GM12878 (cell line): ENCODE measurements at regions not wholly inside any gene's neighbourhood (a gene's known extent, or its start where the extent isn't known, plus 50 kb on each side); places are given as distances from the start of the nearest gene placed in this dataset.

Experiments
- ATAC-seq: fragments of 200-7000 bp; cut with Tn5 transposase; 3 replicates; pipeline ENCODE4 v1.9.1; 2020; ENCODE audit warnings: mild to moderate bottlenecking, moderate library complexity
- BruUV-seq: library from RNA; stranded (reverse); fragments of 400-500 nt; replicated peaks from 2 replicates; lab custom pipeline; 2021; lab: Mats Ljungman, UMichigan
- CTCF ChIA-PET: fragments of 300-600 bp; sonication (Branson Sonifier 250); formaldehyde crosslinking; extraction: SDS; loops from one replicate; lab custom pipeline; 2021; ENCODE audit warnings: inconsistent platforms; lab: Yijun Ruan, JAX
- POLR2A ChIA-PET: fragments of 350-600 bp; formaldehyde crosslinking; extraction: SDS; loops from one replicate; lab custom pipeline; 2021; ENCODE audit warnings: inconsistent platforms; lab: Charles Lee
- RAD21 ChIA-PET: fragments of 300-600 bp; sonication (Branson Sonifier 250); formaldehyde crosslinking; loops from one replicate; lab custom pipeline; 2023; ENCODE audit warnings: antibody characterized with exemption; ENCODE audit not compliant: unreplicated experiment; lab: Charles Lee
- SMC1A ChIA-PET: fragments of 300-600 bp; sonication (Branson Sonifier 250); formaldehyde crosslinking; loops from one replicate; lab custom pipeline; 2023; ENCODE audit not compliant: unreplicated experiment, uncharacterized antibody; lab: Charles Lee
- DNase-seq: peaks from one replicate; pipeline ENCODE4 v3.0.0-alpha.2; 2011; ENCODE audit warnings: low read depth, low spot score
- FAIRE-seq: peaks from 3 replicates; lab custom pipeline; 2011; peaks lifted over from hg19 to GRCh38; lab: Jason Lieb, UNC
- H2AFZ ChIP-seq: 2 replicates; pipeline ENCODE4 v1.6.0; 2011; ENCODE audit warnings: low read depth, low read length, control low read depth; ENCODE audit not compliant: control insufficient read depth
- H3K27ac ChIP-seq: 2 replicates; pipeline ENCODE4 v1.5.1; 2011; ENCODE audit warnings: control low read depth; ENCODE audit not compliant: control insufficient read depth, insufficient read depth
- H3K27me3 ChIP-seq, 2 experiments: replicated peaks in 1 of 2; 2 replicates each; pipeline versions ENCODE4 v1.6.0 to v1.6.1; 2011; ENCODE audit warnings: low read length in 1 of 2; ENCODE audit not compliant: control insufficient read depth in 2 of 2, insufficient read depth in 2 of 2
- H3K36me3 ChIP-seq, 2 experiments: 2 replicates each; pipeline ENCODE4 v1.5.1; 2011; ENCODE audit warnings: low read length in 1 of 2; ENCODE audit not compliant: control insufficient read depth in 2 of 2, insufficient read depth in 2 of 2
- H3K4me1 ChIP-seq: 2 replicates; pipeline ENCODE4 v1.6.1; 2011; ENCODE audit warnings: mild to moderate bottlenecking, low read length, moderate library complexity, mixed read lengths; ENCODE audit not compliant: control insufficient read depth, insufficient read depth
- H3K4me2 ChIP-seq: 2 replicates; pipeline ENCODE4 v1.6.0; 2011; ENCODE audit warnings: control low read depth; ENCODE audit not compliant: control insufficient read depth, insufficient read depth
- H3K4me3 ChIP-seq: fragments of 200-600 bp; sonication (generic); 2 replicates; pipeline ENCODE4 v1.5.1; 2016
- H3K79me2 ChIP-seq: 2 replicates; pipeline ENCODE4 v1.6.0; 2011; ENCODE audit warnings: low read length; ENCODE audit not compliant: control insufficient read depth, insufficient read depth
- H3K9ac ChIP-seq: 2 replicates; pipeline ENCODE4 v1.8.0; 2011; ENCODE audit warnings: low read length, control low read depth, mixed read lengths; ENCODE audit not compliant: control insufficient read depth, insufficient read depth
- H3K9me3 ChIP-seq: replicated peaks from 3 replicates; pipeline ENCODE4 v1.5.1; 2011; ENCODE audit warnings: mild to moderate bottlenecking, low read length; ENCODE audit not compliant: control insufficient read depth, insufficient read depth
- H4K20me1 ChIP-seq: 2 replicates; pipeline ENCODE4 v1.6.0; 2011; ENCODE audit not compliant: control insufficient read depth, insufficient read depth
- BCL11A ChIP-seq: IDR thresholded peaks from 2 replicates; pipeline ENCODE4 v1.6.1; 2011; ENCODE audit warnings: low read depth, low read length
- EP300 ChIP-seq, 2 experiments: fragments of 150-350 bp in 1 of 2; IDR thresholded peaks; 2 replicates each; pipeline ENCODE4 v1.6.1; 2011 to 2012; ENCODE audit warnings: low read depth in 2 of 2, low read length in 2 of 2, borderline replicate concordance in 1 of 2, improper control_type of control experiment in 1 of 2, inconsistent platforms in 1 of 2; ENCODE audit not compliant: control insufficient read depth in 1 of 2
- HDAC6 ChIP-seq: fragments of 200-600 bp; sonication (generic); IDR thresholded peaks from one replicate; pipeline ENCODE4 v1.8.0; 2017; ENCODE audit warnings: antibody characterized with exemption; ENCODE audit not compliant: unreplicated experiment
- JUNB ChIP-seq: IDR thresholded peaks from 2 replicates; pipeline ENCODE4 v1.6.1; 2016; ENCODE audit warnings: antibody characterized with exemption, mild to moderate bottlenecking
- KAT2A ChIP-seq: conservative IDR thresholded peaks from 2 replicates; pipeline ENCODE4 v1.6.1; 2011; ENCODE audit warnings: low read depth, low read length; ENCODE audit not compliant: control insufficient read depth
- MEF2A ChIP-seq: IDR thresholded peaks from 2 replicates; pipeline ENCODE4 v1.6.1; 2011; ENCODE audit warnings: low read depth, mild to moderate bottlenecking, low read length, moderate library complexity; ENCODE audit not compliant: insufficient read depth
- NFYB ChIP-seq: IDR thresholded peaks from 2 replicates; pipeline ENCODE4 v1.6.1; 2011; ENCODE audit warnings: low read depth, mild to moderate bottlenecking, low read length, improper control_type of control experiment, moderate library complexity; ENCODE audit not compliant: insufficient read depth
- PML ChIP-seq: IDR thresholded peaks from 2 replicates; pipeline ENCODE4 v1.6.1; 2012; ENCODE audit warnings: low read length, inconsistent platforms
- SIN3A ChIP-seq: IDR thresholded peaks from 2 replicates; pipeline ENCODE4 v1.6.1; 2012; ENCODE audit warnings: low read depth, low read length, improper control_type of control experiment
- ZNF24 ChIP-seq: fragments of 450-650 bp; IDR thresholded peaks from 2 replicates; pipeline ENCODE4 v1.6.1; 2017; ENCODE audit warnings: antibody characterized with exemption, mild to moderate bottlenecking
- whole genome bisulfite sequencing: methylation state at CpG from one replicate; pipeline ENCODE4 v1.1.6; 2016; ENCODE audit warnings: low lambda C conversion rate; ENCODE audit not compliant: insufficient replicate concordance, insufficient coverage; ENCODE audit errors: missing lambda C conversion rate; 5-methylcytosine and 5-hydroxymethylcytosine counted together
- in situ Hi-C: fragments of 300-500 bp; cut with MboI; formaldehyde crosslinking; loops from 9 replicates; pipeline ENCODE4 v1.14.3; 2018; ENCODE audit warnings: mixed read lengths
- intact Hi-C: fragments of 100-400 bp; cut with micrococcal nuclease; formaldehyde crosslinking; loops from one replicate; pipeline ENCODE4 v1.14.2; 2022; ENCODE audit not compliant: unreplicated experiment
- TF ChIP-seq, protein P1 (sequence below): fragments of 450-650 bp; IDR thresholded peaks from 2 replicates; pipeline ENCODE4 v1.6.1; 2017; ENCODE audit warnings: mild to moderate bottlenecking
- TF ChIP-seq, protein P2 (sequence below): fragments of 450-650 bp; IDR thresholded peaks from 2 replicates; pipeline ENCODE4 v1.6.1; 2018; ENCODE audit warnings: mild to moderate bottlenecking, low read depth, moderate library complexity; ENCODE audit not compliant: partially characterized antibody

DNA sequence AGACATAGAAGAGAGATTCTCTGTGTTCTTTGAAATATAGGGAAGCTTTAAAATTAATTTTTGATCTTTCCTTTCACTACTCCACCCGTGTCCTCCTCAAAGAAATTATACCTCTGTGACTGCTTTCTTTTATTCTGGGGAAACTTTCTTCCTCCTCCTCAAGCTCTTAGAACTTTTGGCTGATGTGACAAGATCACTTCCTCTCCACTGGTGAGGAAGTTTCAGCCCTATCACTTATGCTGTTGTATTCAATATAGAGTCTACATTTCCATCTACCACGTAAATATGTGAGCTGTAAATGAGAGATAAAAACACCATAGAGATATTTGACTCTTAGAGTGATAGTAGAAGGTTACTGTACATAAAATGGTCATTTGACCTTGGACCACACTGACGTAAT, 141.9 kb upstream of the SASH1 start:
- no peaks in the 10 kb centered on the region for H3K4me1 ChIP-seq
- no peak overlapping the region for H3K4me3 ChIP-seq
- in situ Hi-C loops = no loop called here
- CTCF ChIA-PET = interaction anchor here (1.2 to 1.5 kb wide), 2 partner anchors 20 to 24 kb away, joined by 4 read pairs; no protein-coding TSS in a partner anchor
- no peaks in the 10 kb centered on the region for H4K20me1 ChIP-seq
- POLR2A ChIA-PET = no interaction called here
- intact Hi-C loops = no loop called here
- no peak overlapping the region for H3K9ac ChIP-seq
- no peaks in the 10 kb centered on the region; a peak in 1 of 4 replicates for H3K27me3 ChIP-seq
- SMC1A ChIA-PET = interaction anchor here (0.5 to 0.8 kb wide), 2 partner anchors 13 to 285 kb away, joined by 3 read pairs; no protein-coding TSS in a partner anchor
- FAIRE-seq (no peak), DNase-seq (no peak), ATAC-seq (no peak)
- BruUV-seq = no TSS peak
- peaks cover 2% of the 10 kb centered on the region; the same call in 1 of the 3 replicates for H3K9me3 ChIP-seq
- RAD21 ChIA-PET = no interaction called here
- no peaks in the 10 kb centered on the region for H3K79me2 ChIP-seq
- no peaks in the 10 kb centered on the region for H3K36me3 ChIP-seq
- H2AFZ ChIP-seq = no peak overlapping the region
- H3K27ac ChIP-seq = no peak overlapping the region
- TF ChIP-seq BCL11A = no peak
- TF ChIP-seq EP300 (IDR thresholded peaks at IDR 0.05; ENCODE audit: borderline replicate concordance in 1 of 2, control insufficient read depth in 1 of 2, low read depth in 2 of 2, low read length in 2 of 2) = no peak
- no peak overlapping the region for H3K4me2 ChIP-seq
- 17% methylated on average over 3 of the region's 3 CpGs for WGBS

DNA sequence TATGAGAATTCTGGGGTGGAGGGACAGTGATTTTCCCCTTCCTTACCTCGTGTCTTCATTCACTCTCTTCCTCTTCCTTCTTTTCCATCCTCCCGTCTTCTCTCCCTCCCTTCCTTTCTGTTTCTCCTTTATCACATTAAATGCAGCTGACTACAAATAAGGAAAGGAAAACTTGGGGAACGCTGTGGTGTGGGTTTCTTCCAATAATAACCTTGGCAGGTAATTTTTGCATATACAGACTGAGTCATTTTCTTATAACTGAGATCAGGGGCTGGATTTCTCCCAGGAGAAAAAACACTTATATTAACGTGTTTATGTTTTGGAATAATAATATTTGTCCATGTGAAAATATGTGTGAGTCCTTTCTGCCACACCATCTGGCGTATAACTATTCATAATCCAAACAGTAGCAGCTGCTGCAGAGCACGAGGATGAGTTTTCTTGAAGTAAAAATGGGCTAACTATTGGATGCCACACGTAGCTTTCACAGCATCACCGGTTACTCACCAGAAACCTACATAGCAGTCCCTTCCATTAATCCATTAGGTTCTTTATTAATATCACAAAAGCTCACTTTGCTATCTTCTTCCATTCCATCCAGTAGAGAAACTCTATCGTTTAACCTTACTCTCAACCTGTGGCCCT, 139.2 kb upstream of the SASH1 start:
- ChIA-PET CTCF (interaction anchor here (0.6 to 1.7 kb wide), 4 partner anchors 11 to 61 kb away, joined by 3 to 5 read pairs (median 3); no protein-coding TSS in a partner anchor), SMC1A (interaction anchor here (0.5 to 1.6 kb wide), 2 partner anchors 23 to 38 kb away, joined by 3 to 5 read pairs; no protein-coding TSS in a partner anchor), RAD21 (no interaction called here), POLR2A (no interaction called here)
- WGBS = 13% methylated on average over 9 of the region's 9 CpGs
- H3K9me3 ChIP-seq = peaks cover 2% of the 10 kb centered on the region; the same call in 2 of the 3 replicates
- no peak overlapping the region for H3K9ac ChIP-seq
- H3K4me1 ChIP-seq = no peaks in the 10 kb centered on the region
- no peak overlapping the region for H3K27ac ChIP-seq
- ATAC-seq (no peak; the same call in 2 of the 3 replicates), DNase-seq (no peak), FAIRE-seq (no peak)
- no TSS peak for BruUV-seq
- H3K27me3 ChIP-seq = 0 out of 4 replicates have a peak, but pooled peaks cover 0 to 1% of the 10 kb centered on the region in 2 experiments
- H3K79me2 ChIP-seq = no peaks in the 10 kb centered on the region
- no peaks in the 10 kb centered on the region for H3K36me3 ChIP-seq
- H2AFZ ChIP-seq = no peak overlapping the region
- H3K4me2 ChIP-seq = no peak overlapping the region
- intact Hi-C loops (no loop called here), in situ Hi-C loops (no loop called here)
- no peaks in the 10 kb centered on the region for H4K20me1 ChIP-seq
- H3K4me3 ChIP-seq = no peak overlapping the region
- TF ChIP-seq SIN3A (no peak), MEF2A (no peak), PML (no peak), JUNB (no peak), NFYB (no peak), ZNF24 (no peak), KAT2A (no peak), HDAC6 (no peak)
- TF ChIP-seq, protein P1, sequence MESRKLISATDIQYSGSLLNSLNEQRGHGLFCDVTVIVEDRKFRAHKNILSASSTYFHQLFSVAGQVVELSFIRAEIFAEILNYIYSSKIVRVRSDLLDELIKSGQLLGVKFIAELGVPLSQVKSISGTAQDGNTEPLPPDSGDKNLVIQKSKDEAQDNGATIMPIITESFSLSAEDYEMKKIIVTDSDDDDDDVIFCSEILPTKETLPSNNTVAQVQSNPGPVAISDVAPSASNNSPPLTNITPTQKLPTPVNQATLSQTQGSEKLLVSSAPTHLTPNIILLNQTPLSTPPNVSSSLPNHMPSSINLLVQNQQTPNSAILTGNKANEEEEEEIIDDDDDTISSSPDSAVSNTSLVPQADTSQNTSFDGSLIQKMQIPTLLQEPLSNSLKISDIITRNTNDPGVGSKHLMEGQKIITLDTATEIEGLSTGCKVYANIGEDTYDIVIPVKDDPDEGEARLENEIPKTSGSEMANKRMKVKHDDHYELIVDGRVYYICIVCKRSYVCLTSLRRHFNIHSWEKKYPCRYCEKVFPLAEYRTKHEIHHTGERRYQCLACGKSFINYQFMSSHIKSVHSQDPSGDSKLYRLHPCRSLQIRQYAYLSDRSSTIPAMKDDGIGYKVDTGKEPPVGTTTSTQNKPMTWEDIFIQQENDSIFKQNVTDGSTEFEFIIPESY = no peak
- TF ChIP-seq, protein P2, sequence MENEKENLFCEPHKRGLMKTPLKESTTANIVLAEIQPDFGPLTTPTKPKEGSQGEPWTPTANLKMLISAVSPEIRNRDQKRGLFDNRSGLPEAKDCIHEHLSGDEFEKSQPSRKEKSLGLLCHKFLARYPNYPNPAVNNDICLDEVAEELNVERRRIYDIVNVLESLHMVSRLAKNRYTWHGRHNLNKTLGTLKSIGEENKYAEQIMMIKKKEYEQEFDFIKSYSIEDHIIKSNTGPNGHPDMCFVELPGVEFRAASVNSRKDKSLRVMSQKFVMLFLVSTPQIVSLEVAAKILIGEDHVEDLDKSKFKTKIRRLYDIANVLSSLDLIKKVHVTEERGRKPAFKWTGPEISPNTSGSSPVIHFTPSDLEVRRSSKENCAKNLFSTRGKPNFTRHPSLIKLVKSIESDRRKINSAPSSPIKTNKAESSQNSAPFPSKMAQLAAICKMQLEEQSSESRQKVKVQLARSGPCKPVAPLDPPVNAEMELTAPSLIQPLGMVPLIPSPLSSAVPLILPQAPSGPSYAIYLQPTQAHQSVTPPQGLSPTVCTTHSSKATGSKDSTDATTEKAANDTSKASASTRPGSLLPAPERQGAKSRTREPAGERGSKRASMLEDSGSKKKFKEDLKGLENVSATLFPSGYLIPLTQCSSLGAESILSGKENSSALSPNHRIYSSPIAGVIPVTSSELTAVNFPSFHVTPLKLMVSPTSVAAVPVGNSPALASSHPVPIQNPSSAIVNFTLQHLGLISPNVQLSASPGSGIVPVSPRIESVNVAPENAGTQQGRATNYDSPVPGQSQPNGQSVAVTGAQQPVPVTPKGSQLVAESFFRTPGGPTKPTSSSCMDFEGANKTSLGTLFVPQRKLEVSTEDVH = no peak
